GM23338 (cell line): ENCODE measurements at regions not wholly inside any gene's neighbourhood (a gene's known extent, or its start where the extent isn't known, plus 50 kb on each side); places are given as distances from the start of the nearest gene placed in this dataset.

Source experiments
- ATAC-seq: fragments of 200-7000 bp; cut with Tn5 transposase; 3 replicates; pipeline ENCODE4 v1.9.1; 2020
- DNase-seq: peaks from one replicate; pipeline ENCODE4 v3.0.0-alpha.2; 2015; ENCODE audit warnings: low spot score
- H2AFZ ChIP-seq: fragments of 200-600 bp; sonication (generic); 2 replicates; pipeline ENCODE4 v1.8.0; 2016; ENCODE audit warnings: antibody characterized with exemption, mild to moderate bottlenecking, moderate library complexity
- H3F3A ChIP-seq: fragments of 200-600 bp; sonication (generic); replicated peaks from 2 replicates; pipeline ENCODE4 v1.8.0; 2017; ENCODE audit warnings: antibody characterized with exemption, mixed run types, low read depth
- H3K27ac ChIP-seq: fragments of 200-600 bp; sonication (generic); 2 replicates; pipeline ENCODE4 v1.6.1; 2016; ENCODE audit warnings: low read depth
- H3K27me3 ChIP-seq: fragments of 200-600 bp; sonication (generic); 2 replicates; pipeline ENCODE4 v1.8.0; 2016; ENCODE audit warnings: mild to moderate bottlenecking, mixed run types, moderate library complexity; ENCODE audit not compliant: insufficient read depth
- H3K36me3 ChIP-seq: fragments of 200-600 bp; sonication (generic); 2 replicates; pipeline ENCODE4 v1.8.0; 2016; ENCODE audit warnings: mild to moderate bottlenecking; ENCODE audit not compliant: insufficient read depth
- H3K4me1 ChIP-seq: fragments of 200-600 bp; sonication (generic); 2 replicates; pipeline ENCODE4 v1.8.0; 2016; ENCODE audit warnings: mild to moderate bottlenecking, moderate library complexity; ENCODE audit not compliant: insufficient read depth
- H3K4me2 ChIP-seq: fragments of 200-600 bp; sonication (generic); 2 replicates; pipeline ENCODE4 v1.7.1; 2017; ENCODE audit warnings: mixed run types
- H3K4me3 ChIP-seq: fragments of 200-600 bp; sonication (generic); 2 replicates; pipeline ENCODE4 v1.6.1; 2016; ENCODE audit warnings: mixed run types
- H3K79me2 ChIP-seq: fragments of 200-600 bp; sonication (generic); replicated peaks from 2 replicates; pipeline ENCODE4 v1.8.0; 2017; ENCODE audit warnings: mild to moderate bottlenecking; ENCODE audit not compliant: insufficient read depth
- H3K9me2 ChIP-seq: fragments of 200-600 bp; sonication (generic); 2 replicates; pipeline ENCODE4 v1.8.0; 2017; ENCODE audit not compliant: insufficient read depth
- H4K20me1 ChIP-seq: fragments of 200-600 bp; sonication (generic); replicated peaks from 2 replicates; pipeline ENCODE4 v1.8.0; 2017; ENCODE audit warnings: mild to moderate bottlenecking; ENCODE audit not compliant: insufficient read depth
- H3K27ac Mint-ChIP-seq: 2 replicates; pipeline ENCODE4 v1.8.0; 2020; ENCODE audit warnings: inconsistent platforms, mild to moderate bottlenecking, moderate library complexity, mixed read lengths
- H3K27me3 Mint-ChIP-seq: 3 replicates; pipeline ENCODE4 v1.8.0; 2022; ENCODE audit warnings: low read depth, mild to moderate bottlenecking, moderate library complexity, mixed read lengths, inconsistent platforms; ENCODE audit not compliant: insufficient read depth, poor library complexity
- H3K36me3 Mint-ChIP-seq: 3 replicates; pipeline ENCODE4 v1.8.0; 2021; ENCODE audit warnings: low read depth, mild to moderate bottlenecking, inconsistent platforms, moderate library complexity, mixed read lengths
- H3K4me1 Mint-ChIP-seq: 3 replicates; pipeline ENCODE4 v1.8.0; 2020; ENCODE audit warnings: mild to moderate bottlenecking, inconsistent platforms, mixed read lengths
- H3K4me3 Mint-ChIP-seq: 3 replicates; pipeline ENCODE4 v1.8.0; 2021; ENCODE audit warnings: moderate library complexity, mild to moderate bottlenecking, inconsistent platforms, mixed read lengths
- H3K9me3 Mint-ChIP-seq: 3 replicates; pipeline ENCODE4 v1.8.0; 2020; ENCODE audit warnings: moderate library complexity, mild to moderate bottlenecking, inconsistent platforms, mixed read lengths
- CREB1 ChIP-seq: fragments of 250-450 bp; sonication (Bioruptor Pico); IDR thresholded peaks from 2 replicates; pipeline ENCODE4 v1.5.0; 2020; ENCODE audit warnings: low read depth, mild to moderate bottlenecking, moderate library complexity
- CTCF ChIP-seq, 2 experiments: fragments of 200-600 bp in 1 of 2; sonication (generic) in 1 of 2; conservative IDR thresholded peaks; 2 replicates each; pipeline versions ENCODE4 v1.5.1 to v1.6.1; 2016 to 2017; ENCODE audit warnings: antibody characterized with exemption in 2 of 2, low read depth in 2 of 2, mild to moderate bottlenecking in 2 of 2, moderate library complexity in 1 of 2
- EZH2 ChIP-seq: fragments of 200-600 bp; sonication (generic); IDR thresholded peaks from one replicate; pipeline ENCODE4 v1.8.0; 2017; ENCODE audit warnings: antibody characterized with exemption, mild to moderate bottlenecking, low read depth; ENCODE audit not compliant: unreplicated experiment
- EZH2phosphoT487 ChIP-seq: fragments of 200-600 bp; sonication (generic); IDR thresholded peaks from one replicate; pipeline ENCODE4 v1.8.1; 2018; ENCODE audit warnings: antibody characterized with exemption; ENCODE audit not compliant: unreplicated experiment
- JUNB ChIP-seq: IDR thresholded peaks from one replicate; pipeline ENCODE4 v1.6.1; 2016; ENCODE audit warnings: antibody characterized with exemption; ENCODE audit not compliant: unreplicated experiment
- NANOG ChIP-seq: IDR thresholded peaks from 2 replicates; pipeline ENCODE4 v1.6.1; 2016; ENCODE audit warnings: antibody characterized with exemption, borderline replicate concordance
- POLR2AphosphoS5 ChIP-seq: IDR thresholded peaks from 2 replicates; pipeline ENCODE4 v1.6.1; 2016; ENCODE audit warnings: antibody characterized with exemption, low read depth
- STAT1 ChIP-seq: IDR thresholded peaks from one replicate; pipeline ENCODE4 v1.6.1; 2016; ENCODE audit warnings: antibody characterized with exemption; ENCODE audit not compliant: unreplicated experiment
- ZNF114 ChIP-seq: fragments of 250-450 bp; sonication (Bioruptor Pico); IDR thresholded peaks from 2 replicates; pipeline ENCODE4 v1.5.0; 2020; ENCODE audit warnings: mild to moderate bottlenecking, moderate library complexity
- ZNF331 ChIP-seq: fragments of 250-450 bp; sonication (Bioruptor Pico); IDR thresholded peaks from 2 replicates; pipeline ENCODE4 v1.5.0; 2020; ENCODE audit warnings: low read depth, mild to moderate bottlenecking, moderate library complexity
- ZNF462 ChIP-seq: fragments of 250-450 bp; sonication (Bioruptor Pico); IDR thresholded peaks from 2 replicates; pipeline ENCODE4 v1.5.0; 2020; ENCODE audit warnings: mild to moderate bottlenecking, moderate library complexity
- TF ChIP-seq, protein P1 (sequence below): IDR thresholded peaks from 2 replicates; pipeline ENCODE4 v1.6.1; 2016; ENCODE audit warnings: antibody characterized with exemption
- TF ChIP-seq, protein P2 (sequence below): IDR thresholded peaks from one replicate; pipeline ENCODE4 v1.6.1; 2018; ENCODE audit warnings: antibody characterized with exemption; ENCODE audit not compliant: unreplicated experiment

DNA sequence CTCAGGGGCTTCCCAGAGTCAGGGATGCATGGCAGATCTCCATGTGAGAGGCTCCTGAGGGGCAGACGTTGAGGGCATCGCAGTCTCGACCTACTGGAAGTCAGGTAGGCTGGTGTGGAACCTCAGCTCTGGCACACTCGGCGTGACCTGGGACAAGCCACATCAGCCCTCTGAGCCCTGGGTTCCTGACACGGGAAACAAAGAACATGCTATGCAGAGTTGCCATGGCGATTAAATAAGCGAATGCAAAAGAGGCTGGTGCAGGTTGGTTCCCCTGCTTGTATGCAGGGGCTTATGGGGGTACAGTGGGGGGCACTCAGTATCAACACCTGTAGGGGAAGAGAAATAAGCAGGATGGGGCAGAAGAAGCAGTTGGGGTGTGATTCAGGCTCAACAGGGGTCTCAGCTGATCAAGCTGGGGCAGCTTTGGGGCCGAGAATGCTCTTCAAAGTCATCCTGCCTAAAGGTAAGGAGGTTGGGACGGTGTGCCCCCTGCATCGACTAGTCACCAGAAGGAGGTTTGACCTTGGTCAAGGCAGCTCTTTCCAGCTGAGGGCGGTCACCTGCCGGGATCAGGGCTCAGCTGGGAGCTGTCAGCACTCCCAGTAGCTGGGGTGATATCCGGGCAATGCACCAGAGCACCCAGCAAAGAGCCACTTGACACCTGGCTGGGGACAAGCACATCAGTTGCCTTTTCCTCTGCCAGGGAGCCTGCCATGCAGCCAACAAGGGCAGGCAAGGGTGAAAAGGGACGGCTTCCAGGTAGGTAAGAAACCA, 442.7 kb downstream of the MIAT start:
- ATAC-seq: peak; percentile 41
- TF ChIP-seq, protein P1, sequence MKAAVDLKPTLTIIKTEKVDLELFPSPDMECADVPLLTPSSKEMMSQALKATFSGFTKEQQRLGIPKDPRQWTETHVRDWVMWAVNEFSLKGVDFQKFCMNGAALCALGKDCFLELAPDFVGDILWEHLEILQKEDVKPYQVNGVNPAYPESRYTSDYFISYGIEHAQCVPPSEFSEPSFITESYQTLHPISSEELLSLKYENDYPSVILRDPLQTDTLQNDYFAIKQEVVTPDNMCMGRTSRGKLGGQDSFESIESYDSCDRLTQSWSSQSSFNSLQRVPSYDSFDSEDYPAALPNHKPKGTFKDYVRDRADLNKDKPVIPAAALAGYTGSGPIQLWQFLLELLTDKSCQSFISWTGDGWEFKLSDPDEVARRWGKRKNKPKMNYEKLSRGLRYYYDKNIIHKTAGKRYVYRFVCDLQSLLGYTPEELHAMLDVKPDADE: no peak
- no peak for TF ChIP-seq CTCF (conservative IDR thresholded peaks at IDR 0.05; ENCODE audit: low read depth in 2 of 2)
- TF ChIP-seq, protein P2, sequence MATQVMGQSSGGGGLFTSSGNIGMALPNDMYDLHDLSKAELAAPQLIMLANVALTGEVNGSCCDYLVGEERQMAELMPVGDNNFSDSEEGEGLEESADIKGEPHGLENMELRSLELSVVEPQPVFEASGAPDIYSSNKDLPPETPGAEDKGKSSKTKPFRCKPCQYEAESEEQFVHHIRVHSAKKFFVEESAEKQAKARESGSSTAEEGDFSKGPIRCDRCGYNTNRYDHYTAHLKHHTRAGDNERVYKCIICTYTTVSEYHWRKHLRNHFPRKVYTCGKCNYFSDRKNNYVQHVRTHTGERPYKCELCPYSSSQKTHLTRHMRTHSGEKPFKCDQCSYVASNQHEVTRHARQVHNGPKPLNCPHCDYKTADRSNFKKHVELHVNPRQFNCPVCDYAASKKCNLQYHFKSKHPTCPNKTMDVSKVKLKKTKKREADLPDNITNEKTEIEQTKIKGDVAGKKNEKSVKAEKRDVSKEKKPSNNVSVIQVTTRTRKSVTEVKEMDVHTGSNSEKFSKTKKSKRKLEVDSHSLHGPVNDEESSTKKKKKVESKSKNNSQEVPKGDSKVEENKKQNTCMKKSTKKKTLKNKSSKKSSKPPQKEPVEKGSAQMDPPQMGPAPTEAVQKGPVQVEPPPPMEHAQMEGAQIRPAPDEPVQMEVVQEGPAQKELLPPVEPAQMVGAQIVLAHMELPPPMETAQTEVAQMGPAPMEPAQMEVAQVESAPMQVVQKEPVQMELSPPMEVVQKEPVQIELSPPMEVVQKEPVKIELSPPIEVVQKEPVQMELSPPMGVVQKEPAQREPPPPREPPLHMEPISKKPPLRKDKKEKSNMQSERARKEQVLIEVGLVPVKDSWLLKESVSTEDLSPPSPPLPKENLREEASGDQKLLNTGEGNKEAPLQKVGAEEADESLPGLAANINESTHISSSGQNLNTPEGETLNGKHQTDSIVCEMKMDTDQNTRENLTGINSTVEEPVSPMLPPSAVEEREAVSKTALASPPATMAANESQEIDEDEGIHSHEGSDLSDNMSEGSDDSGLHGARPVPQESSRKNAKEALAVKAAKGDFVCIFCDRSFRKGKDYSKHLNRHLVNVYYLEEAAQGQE: no peak
- TF ChIP-seq POLR2AphosphoS5: no peak
- no peak for TF ChIP-seq CREB1 (CRISPR knock-in tag)
- TF ChIP-seq EZH2phosphoT487: no peak
- TF ChIP-seq STAT1: no peak
- no peak for TF ChIP-seq ZNF462 (CRISPR knock-in tag)
- TF ChIP-seq ZNF331 (CRISPR knock-in tag): no peak
- no peak for TF ChIP-seq JUNB
- TF ChIP-seq EZH2: no peak
- TF ChIP-seq NANOG: no peak
- no peak for TF ChIP-seq ZNF114 (CRISPR knock-in tag)
- Histone ChIP-seq H3K79me2 (no peaks in the 10 kb centered on the region), H3K4me2 (peak overlapping the region; percentile 71), H3K27ac (no peak overlapping the region), H4K20me1 (no peaks in the 10 kb centered on the region), H3K4me3 (peak overlapping the region; percentile 44; the same call in 1 of the 2 replicates), H3K27me3 (peaks cover 4% of the 10 kb centered on the region; the same call in 1 of the 2 replicates), H3F3A (no peaks in the 10 kb centered on the region), H2AFZ (0 out of 2 replicates have a peak overlapping the region, but pooled peaks have one; percentile 72), H3K36me3 (no peaks in the 10 kb centered on the region), H3K4me1 (peaks cover 15% of the 10 kb centered on the region; the same call in 1 of the 2 replicates), H3K9me2 (0 out of 2 replicates have a peak, but pooled peaks cover 4% of the 10 kb centered on the region)
- Mint-ChIP-seq H3K9me3 (no peaks in the 10 kb centered on the region), H3K4me3 (peak overlapping the region; percentile 45; the same call in 2 of the 3 replicates), H3K4me1 (peaks cover 23% of the 10 kb centered on the region), H3K27ac (no peak overlapping the region), H3K27me3 (peaks cover 7% of the 10 kb centered on the region), H3K36me3 (no peaks in the 10 kb centered on the region)
- peak; percentile 61 for DNase-seq
